ENCODE measurements at regions not wholly inside any gene's neighbourhood (a gene's known extent, or its start where the extent isn't known, plus 50 kb on each side); places are given as distances from the start of the nearest gene placed in this dataset.

DNA sequence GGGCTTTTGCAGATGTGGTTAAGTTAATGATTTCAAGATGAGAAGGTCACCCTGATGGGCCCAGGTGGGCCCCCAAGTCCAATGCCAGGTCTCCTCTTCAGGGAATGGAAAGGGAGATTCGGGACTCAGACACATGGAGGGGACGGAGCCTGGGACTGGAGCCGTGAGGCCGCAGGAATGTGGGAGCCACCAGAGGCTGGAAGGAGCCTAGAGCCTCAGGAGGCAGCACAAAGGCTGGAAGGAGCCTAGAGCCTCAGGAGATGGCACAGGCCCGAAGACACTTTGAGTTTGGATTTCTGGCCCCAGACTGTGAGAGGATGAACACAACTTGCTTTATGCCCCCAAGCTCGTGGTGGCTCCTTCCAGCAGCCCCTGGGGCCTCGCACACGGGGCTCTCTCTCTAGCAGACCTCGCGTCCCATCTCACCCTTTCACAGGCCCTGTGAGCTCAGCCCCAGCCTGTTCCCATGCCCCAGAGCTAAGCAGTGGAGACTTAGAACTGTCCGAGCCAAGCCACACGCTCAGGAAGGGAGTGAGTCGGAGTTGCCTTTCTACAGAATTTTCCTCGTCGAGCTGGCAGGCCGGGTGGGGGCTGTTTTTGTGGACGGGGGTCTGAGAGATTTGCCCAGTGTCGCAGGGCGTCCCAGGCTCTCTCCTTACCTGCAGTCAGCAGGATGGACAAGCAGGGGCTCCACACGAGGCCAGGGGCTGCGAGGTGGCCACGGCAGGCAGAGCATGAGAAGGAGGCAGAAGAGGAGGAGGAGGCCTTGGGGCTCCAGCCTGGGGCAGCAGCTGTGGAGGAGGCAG lies 937.6 kb downstream of the BRD1 start:
- H3K27ac ChIP-seq (ENCODE audit: extremely low read depth, low read depth, low read length), result no peak overlapping the region
- no peak for TF ChIP-seq ZNF677 (tag by site-specific recombination; IDR thresholded peaks at IDR 0.05)
- TF ChIP-seq ZNF76 (tag by site-specific recombination; IDR thresholded peaks at IDR 0.05; ENCODE audit: borderline replicate concordance, low read depth), result no peak
- no peak for TF ChIP-seq ZNF221 (tag by site-specific recombination; IDR thresholded peaks at IDR 0.05; ENCODE audit: borderline replicate concordance)
- peak; percentile 43; the same call in 1 of the 2 replicates for TF ChIP-seq EGR2 (tag by site-specific recombination; IDR thresholded peaks at IDR 0.05; ENCODE audit: low read depth)
- no peak for TF ChIP-seq ZNF548 (tag by site-specific recombination; IDR thresholded peaks at IDR 0.05)
- CTCF ChIA-PET, result interaction anchor here (0.8 kb wide), 1 partner anchor 582 kb away, joined by 4 read pairs; no protein-coding TSS in a partner anchor
- H3K36me3 ChIP-seq (ENCODE audit: control insufficient read depth in 2 of 2, insufficient read depth in 1 of 2, low read length in 2 of 2), result no peaks in the 10 kb centered on the region
- POLR2A ChIA-PET, result no interaction called here
- no peak overlapping the region for H3K4me3 ChIP-seq (ENCODE audit: low read depth, low read length)
- H3K4me1 ChIP-seq (ENCODE audit: control insufficient read depth, insufficient read depth, low read length), result no peaks in the 10 kb centered on the region
- no peaks in the 10 kb centered on the region for H3K9me3 ChIP-seq (ENCODE audit: control insufficient read depth, insufficient read depth, low read depth, low read length)

GRCh38 chr22:48889209-48889830 lies 938.4 kb downstream of the BRD1 start:
- no peak overlapping the region for H3K4me3 ChIP-seq (ENCODE audit: low read depth, low read length)
- POLR2A ChIA-PET, result no interaction called here
- H3K9me3 ChIP-seq (ENCODE audit: control insufficient read depth, insufficient read depth, low read depth, low read length), result no peaks in the 10 kb centered on the region
- no peak overlapping the region for H3K27ac ChIP-seq (ENCODE audit: extremely low read depth, low read depth, low read length)
- H3K36me3 ChIP-seq (ENCODE audit: control insufficient read depth in 2 of 2, insufficient read depth in 1 of 2, low read length in 2 of 2), result no peaks in the 10 kb centered on the region
- no peak for TF ChIP-seq ZBTB17 (tag by site-specific recombination; IDR thresholded peaks at IDR 0.05)
- no peak for TF ChIP-seq ZNF580 (tag by site-specific recombination; IDR thresholded peaks at IDR 0.05)
- TF ChIP-seq, protein P1, sequence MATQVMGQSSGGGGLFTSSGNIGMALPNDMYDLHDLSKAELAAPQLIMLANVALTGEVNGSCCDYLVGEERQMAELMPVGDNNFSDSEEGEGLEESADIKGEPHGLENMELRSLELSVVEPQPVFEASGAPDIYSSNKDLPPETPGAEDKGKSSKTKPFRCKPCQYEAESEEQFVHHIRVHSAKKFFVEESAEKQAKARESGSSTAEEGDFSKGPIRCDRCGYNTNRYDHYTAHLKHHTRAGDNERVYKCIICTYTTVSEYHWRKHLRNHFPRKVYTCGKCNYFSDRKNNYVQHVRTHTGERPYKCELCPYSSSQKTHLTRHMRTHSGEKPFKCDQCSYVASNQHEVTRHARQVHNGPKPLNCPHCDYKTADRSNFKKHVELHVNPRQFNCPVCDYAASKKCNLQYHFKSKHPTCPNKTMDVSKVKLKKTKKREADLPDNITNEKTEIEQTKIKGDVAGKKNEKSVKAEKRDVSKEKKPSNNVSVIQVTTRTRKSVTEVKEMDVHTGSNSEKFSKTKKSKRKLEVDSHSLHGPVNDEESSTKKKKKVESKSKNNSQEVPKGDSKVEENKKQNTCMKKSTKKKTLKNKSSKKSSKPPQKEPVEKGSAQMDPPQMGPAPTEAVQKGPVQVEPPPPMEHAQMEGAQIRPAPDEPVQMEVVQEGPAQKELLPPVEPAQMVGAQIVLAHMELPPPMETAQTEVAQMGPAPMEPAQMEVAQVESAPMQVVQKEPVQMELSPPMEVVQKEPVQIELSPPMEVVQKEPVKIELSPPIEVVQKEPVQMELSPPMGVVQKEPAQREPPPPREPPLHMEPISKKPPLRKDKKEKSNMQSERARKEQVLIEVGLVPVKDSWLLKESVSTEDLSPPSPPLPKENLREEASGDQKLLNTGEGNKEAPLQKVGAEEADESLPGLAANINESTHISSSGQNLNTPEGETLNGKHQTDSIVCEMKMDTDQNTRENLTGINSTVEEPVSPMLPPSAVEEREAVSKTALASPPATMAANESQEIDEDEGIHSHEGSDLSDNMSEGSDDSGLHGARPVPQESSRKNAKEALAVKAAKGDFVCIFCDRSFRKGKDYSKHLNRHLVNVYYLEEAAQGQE (tag by site-specific recombination; IDR thresholded peaks at IDR 0.05), result no peak
- no peak for TF ChIP-seq ZNF23 (tag by site-specific recombination; IDR thresholded peaks at IDR 0.05; ENCODE audit: borderline replicate concordance)
- TF ChIP-seq ZNF544 (tag by site-specific recombination; IDR thresholded peaks at IDR 0.05), result no peak
- no peak for TF ChIP-seq ZNF18 (tag by site-specific recombination; IDR thresholded peaks at IDR 0.05)
- TF ChIP-seq ZNF292 (tag by site-specific recombination; IDR thresholded peaks at IDR 0.05; ENCODE audit: borderline replicate concordance, low read depth), result no peak
- no peak for TF ChIP-seq ZNF366 (tag by site-specific recombination; conservative IDR thresholded peaks at IDR 0.05)
- TF ChIP-seq, protein P2, sequence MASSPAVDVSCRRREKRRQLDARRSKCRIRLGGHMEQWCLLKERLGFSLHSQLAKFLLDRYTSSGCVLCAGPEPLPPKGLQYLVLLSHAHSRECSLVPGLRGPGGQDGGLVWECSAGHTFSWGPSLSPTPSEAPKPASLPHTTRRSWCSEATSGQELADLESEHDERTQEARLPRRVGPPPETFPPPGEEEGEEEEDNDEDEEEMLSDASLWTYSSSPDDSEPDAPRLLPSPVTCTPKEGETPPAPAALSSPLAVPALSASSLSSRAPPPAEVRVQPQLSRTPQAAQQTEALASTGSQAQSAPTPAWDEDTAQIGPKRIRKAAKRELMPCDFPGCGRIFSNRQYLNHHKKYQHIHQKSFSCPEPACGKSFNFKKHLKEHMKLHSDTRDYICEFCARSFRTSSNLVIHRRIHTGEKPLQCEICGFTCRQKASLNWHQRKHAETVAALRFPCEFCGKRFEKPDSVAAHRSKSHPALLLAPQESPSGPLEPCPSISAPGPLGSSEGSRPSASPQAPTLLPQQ (tag by site-specific recombination; IDR thresholded peaks at IDR 0.05), result no peak
- TF ChIP-seq ZNF211 (tag by site-specific recombination; IDR thresholded peaks at IDR 0.05; ENCODE audit: low read depth), result no peak
- no peak for TF ChIP-seq SETDB1 (IDR thresholded peaks at IDR 0.05; ENCODE audit: insufficient read length, low read length)
- TF ChIP-seq ZNF645 (tag by site-specific recombination; IDR thresholded peaks at IDR 0.05), result no peak
- TF ChIP-seq ZNF140 (tag by site-specific recombination; IDR thresholded peaks at IDR 0.05), result no peak
- TF ChIP-seq ZNF354C (tag by site-specific recombination; IDR thresholded peaks at IDR 0.05; ENCODE audit: borderline replicate concordance, low read depth), result no peak
- TF ChIP-seq BCL11A (tag by site-specific recombination; IDR thresholded peaks at IDR 0.05; ENCODE audit: low read depth), result no peak
- TF ChIP-seq WT1 (tag by site-specific recombination; IDR thresholded peaks at IDR 0.05), result no peak
- no peak for TF ChIP-seq KLF16 (tag by site-specific recombination; IDR thresholded peaks at IDR 0.05)
- no peak for TF ChIP-seq HOXA7 (CRISPR knock-in tag; IDR thresholded peaks at IDR 0.05; ENCODE audit: borderline replicate concordance)
- TF ChIP-seq ZBTB7A (tag by site-specific recombination; IDR thresholded peaks at IDR 0.05; ENCODE audit: low read depth), result no peak
- CTCF ChIA-PET, result interaction anchor here (0.8 kb wide), 1 partner anchor 581 kb away, joined by 4 read pairs; no protein-coding TSS in a partner anchor
- no peaks in the 10 kb centered on the region for H3K4me1 ChIP-seq (ENCODE audit: control insufficient read depth, insufficient read depth, low read length)
